CD4-positive, alpha-beta T cell treated with Interleukin-21 for 1 hour (primary cell): ENCODE measurements at regions not wholly inside any gene's neighbourhood (a gene's known extent, or its start where the extent isn't known, plus 50 kb on each side); places are given as distances from the start of the nearest gene placed in this dataset.

Experiments used
- DNase-seq: peaks from one replicate; pipeline ENCODE4 v3.0.0-alpha.2; 2020

DNA sequence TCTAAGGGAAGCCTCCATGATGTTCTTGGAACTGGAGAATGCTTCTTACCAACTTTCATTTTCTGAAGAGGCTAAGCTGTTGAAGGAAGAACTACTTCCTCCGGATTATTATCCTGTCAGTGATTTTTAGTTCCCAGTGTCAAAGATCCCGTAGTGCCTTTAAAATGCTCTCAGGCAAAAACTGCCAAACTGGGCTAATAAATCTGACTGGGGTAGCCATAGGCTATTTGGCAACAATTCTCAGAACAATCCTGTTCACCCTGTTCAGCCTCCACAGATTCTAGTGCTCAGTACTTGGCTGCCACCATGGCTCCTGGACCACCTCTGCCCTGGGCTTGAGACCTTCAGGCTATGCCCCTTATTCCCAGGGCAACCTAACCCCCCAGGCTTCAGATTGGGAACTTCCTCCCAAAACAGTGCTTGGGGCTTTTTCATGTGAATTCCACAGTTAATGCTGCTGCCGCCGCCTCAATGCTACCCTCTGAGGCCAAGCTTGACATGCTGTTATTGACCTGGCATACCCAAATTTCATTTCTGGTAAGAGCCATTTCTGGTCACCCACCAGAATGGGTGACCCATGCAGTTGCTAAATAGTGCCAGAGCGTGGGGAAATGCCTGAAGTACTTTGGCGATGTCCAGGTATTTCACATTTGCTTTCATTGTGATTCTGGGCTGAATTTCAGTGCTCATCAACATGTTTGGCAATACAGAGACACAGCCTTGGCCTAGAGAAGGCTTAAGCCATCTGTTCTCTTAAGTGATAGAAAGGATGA is 110.0 kb upstream of the ARHGAP5 start:
- no peak for DNase-seq

DNA sequence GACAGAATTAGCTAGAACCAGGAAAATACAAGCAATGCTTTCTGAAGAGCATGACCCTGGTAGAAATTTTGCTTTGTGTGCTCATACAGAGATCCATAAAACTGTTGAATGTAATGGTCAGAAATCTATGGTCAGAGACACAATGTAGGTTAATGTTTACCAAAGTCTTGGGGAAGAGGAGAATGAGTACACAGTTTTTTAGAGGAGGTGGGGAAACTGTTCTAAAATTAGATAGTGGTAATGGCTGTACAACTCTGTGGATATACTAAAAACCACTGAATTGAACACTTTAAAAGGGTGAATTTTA is 109.5 kb upstream of the ARHGAP5 start:
- DNase-seq, result no peak

DNA sequence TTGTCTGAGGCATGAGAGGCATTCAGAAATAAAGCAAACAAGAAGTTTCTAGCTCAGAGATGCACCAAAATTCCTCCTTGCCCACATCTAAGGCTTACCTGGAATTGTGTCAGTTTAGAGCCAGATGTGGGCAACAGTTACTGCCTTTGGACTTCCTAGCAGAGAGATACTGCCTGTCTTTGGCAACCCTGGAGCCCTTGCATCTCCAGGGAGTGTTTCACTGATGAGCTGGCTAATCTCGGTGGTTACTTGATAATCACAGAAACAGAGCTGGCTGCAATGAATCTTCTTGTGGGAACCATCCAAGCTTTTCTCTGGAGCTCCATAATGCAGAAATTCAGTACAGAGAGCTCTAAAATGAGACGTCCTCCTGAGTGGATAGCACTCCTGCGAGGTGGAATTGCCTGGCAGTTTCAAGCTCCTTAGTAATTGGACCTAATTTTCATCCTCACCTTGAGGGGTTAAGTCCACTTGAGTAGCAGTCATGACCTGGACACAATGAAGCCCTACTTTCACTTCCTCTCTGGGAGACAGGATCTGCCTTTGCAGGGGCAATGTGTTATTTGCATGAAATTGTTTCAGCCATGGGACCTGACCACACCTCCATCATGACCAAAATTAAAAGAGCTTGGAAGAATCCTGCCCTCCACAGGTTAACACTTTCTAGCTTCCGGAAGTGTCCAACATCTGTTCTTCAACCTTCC is 108.8 kb upstream of the ARHGAP5 start:
- no peak for DNase-seq

GRCh38 chr14:31968956-31969698 is 108.0 kb upstream of the ARHGAP5 start:
- no peak for DNase-seq

DNA sequence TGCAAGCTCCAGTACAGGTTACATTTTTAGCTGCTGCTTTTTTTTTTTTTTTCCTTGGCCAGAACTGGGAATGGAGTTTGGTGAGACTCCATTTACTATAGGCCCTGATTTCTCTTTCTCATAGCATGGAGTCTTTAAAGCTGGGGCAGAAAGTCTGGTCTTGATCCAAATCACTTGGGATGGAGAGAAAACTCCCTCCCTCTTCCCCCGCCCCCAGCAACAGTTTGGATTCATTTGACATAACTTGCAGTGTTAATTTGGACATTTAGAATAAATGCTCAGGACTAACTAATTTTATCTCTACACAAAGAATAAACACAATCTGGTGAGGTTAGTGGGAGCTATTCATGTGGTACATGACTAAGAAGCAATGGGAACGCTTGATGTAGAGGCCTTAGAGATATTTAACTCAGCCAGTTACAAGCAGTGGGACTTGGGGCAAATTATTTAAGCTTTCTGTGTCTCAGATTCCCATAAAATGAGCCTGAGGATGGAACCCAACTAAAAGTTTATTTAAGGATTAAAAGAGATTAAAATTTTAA is 107.3 kb upstream of the ARHGAP5 start:
- no peak for DNase-seq

DNA sequence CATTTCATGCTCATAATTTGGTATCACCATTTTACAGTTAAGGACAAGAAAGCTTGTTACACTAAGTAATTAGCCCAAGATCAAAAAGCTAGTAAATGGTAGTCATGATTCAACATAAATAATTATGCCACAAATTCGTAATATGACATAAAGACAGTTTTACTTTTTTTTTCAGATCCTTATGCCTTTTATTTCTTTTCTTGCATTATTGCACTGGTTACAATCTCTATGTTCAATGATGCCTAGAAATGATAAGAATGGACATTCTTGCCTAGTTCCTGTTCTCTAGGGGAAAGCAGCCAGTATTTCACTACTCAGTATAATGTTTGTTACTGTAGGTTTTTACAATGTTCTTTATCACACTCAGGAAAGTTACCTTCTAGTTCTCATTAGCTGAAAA is 106.4 kb upstream of the ARHGAP5 start:
- no peak for DNase-seq

GRCh38 chr14:31971612-31972011 is 105.5 kb upstream of the ARHGAP5 start:
- no peak for DNase-seq

DNA sequence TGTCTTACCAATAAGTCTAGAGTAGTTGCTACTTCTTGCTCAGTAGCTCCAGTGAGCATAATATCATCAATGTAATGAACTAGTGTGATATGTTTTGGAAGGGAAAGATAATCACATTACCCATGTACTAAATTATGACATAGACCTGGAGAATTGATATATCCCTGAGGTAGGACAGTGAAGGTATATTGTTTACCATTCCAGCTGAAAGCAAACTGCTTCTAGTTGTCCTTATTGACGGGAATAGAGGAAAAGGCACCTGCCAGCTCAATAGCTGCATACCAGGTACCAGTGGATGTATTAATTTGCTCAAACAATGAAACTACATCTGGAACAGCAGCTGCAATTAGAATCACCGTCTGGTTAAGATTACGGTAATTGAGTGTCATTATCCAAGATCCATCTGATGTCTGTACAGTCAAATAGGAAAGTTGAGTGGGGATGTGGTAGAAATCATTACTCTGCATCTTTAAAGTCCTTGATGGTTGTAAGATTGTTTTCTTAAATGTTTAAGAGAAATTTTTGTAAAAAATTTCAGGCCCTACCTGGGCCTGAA is 100.0 kb upstream of the ARHGAP5 start:
- DNase-seq, result no peak

DNA sequence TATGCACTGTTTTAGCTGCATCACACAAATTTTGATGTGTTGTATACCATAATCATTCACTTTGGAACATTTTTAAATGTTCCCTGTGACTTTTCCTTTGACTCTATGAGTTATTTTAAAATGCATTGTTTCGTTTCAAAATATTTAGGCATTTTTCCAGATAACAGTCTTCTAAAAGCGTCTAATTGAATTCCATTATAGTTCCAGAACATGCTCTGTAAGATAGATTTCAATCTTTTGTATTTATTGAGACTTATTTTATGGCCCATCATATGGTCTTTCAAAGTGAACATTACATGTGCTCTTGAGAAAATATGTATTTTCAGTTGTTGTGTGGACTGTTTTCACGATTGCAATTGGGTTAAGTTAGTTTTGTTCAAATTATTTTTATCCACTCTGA is 98.7 kb upstream of the ARHGAP5 start:
- DNase-seq, result no peak

- DNase-seq, result no peak
Observed at GRCh38 chr14:31982642-31983041, 94.5 kb upstream of the ARHGAP5 start.

DNA sequence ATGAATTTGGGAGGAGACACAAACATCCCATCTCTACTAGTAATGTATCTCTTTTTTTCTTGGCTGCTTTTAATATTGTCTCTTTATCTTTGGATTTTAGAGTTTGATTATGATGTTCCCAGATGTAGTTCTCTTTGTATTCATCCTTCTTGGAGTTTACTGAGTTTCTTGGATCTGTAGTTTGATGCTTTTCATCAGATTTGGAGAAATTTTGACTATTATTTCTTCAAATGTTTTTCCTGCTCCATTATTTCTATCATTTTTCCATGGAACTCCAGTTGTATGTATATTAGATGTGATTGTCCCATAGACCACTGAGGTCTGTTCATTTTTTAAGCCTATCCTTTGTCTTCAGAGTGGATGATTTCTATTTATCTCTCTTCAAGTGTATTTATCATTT is 90.7 kb upstream of the ARHGAP5 start:
- no peak for DNase-seq

DNA sequence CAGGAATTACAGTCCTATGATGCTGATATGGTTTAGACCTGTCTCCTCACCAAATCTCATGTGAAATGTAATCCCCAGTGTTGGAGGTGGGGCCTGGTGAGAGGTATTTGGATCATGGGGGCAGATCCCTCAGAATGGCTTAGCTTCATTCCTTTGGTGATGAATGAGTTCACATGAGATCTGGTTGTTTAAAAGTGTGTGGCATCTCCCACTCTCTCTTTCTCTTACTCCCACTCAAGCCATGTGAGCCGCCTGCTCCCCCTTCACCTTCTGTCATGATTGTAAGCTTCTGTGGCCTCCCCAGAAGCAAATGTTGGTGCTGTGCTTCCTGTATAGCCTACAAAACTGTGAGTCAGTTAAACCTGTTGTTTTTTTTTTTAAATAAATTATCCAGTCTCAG is 89.4 kb upstream of the ARHGAP5 start:
- DNase-seq, result no peak

- DNase-seq, result no peak
Observed at GRCh38 chr14:31988244-31988643, 88.9 kb upstream of the ARHGAP5 start.

GRCh38 chr14:31990183-31990857 is 86.8 kb upstream of the ARHGAP5 start:
- no peak for DNase-seq

DNA sequence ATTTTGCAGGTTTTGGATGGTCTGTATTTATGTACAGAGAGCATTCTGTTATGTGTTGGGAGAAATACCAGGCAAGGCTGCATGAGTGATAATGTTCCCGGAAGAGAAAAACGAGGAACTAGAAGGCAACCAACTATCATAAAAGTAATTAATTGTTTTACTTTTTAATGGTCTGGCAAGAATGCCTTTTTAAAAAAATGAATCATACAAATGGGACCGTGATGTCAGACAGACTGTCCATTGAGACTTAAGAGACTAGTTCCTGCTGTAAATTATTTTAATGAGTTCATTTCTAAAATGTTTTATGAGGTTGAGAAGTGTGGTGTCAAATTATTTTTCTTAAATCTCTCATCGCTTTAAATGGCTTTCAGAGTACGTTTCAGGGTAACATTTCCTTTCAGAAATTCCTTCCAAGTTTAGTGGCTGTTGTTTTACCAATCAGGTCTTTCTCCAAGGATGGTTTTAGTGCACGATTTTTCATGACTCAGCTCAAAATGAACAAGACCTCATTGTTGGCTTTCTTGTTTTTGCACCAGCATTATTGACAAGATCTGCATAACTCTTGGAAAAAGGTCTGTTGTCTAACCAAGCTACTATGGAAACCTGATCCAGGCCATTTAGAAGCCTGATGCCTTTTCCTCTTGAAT is 86.1 kb upstream of the ARHGAP5 start:
- DNase-seq, result no peak

GRCh38 chr14:31992011-31992447 is 85.1 kb upstream of the ARHGAP5 start:
- no peak for DNase-seq

GRCh38 chr14:31993521-31993951 is 83.6 kb upstream of the ARHGAP5 start:
- no peak for DNase-seq

DNA sequence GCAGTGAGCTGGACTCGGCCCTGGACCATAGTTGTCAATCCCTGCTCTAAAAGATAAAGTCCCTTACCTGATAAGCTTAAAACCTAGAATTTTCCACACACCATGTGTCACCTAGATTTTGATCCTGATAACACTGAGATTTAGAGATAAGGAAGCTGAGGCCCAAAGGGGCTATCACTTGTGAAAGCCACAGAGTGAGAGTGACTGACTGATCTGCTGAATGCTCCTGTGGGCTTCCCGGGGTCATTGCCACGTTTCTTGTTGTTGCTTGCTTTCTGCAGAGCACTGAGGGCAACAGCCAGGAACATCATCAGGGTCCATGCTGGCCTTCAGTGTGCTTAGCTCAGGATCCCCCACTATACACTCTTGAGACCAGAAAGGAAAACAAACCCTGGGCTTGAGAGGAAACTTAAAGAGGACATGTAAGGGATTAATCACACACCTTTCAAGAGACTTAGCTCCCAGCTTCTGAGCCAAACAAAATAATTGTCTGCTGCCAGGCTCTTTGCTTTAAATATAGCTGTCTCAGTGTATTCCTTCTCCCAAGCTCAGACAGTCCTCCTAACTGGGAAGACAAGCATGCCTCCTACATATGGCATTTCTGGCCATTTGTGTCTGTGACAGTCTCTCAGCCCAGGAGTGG is 82.6 kb upstream of the ARHGAP5 start:
- DNase-seq, result no peak

DNA sequence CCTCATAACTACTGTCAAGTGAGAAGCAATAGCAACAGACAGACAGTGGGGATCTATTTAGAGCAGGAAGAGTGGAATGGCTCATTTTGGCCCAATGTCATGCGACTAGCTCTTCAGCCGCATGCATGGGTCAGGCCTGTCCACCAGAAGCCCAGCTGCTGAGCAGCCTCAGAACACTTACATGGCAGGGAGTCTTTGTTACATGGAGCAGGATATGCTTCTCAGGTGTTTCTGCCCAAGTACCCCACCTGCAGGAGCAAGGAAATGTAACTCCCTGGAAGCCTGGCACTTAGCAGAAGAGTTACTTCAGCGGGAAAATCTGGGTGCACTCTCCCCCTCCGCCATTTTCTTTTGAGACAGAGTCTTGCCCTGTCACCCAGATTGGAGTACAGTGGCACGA is 73.5 kb upstream of the ARHGAP5 start:
- DNase-seq, result no peak

GRCh38 chr14:32004300-32004699 is 72.8 kb upstream of the ARHGAP5 start:
- no peak for DNase-seq

DNA sequence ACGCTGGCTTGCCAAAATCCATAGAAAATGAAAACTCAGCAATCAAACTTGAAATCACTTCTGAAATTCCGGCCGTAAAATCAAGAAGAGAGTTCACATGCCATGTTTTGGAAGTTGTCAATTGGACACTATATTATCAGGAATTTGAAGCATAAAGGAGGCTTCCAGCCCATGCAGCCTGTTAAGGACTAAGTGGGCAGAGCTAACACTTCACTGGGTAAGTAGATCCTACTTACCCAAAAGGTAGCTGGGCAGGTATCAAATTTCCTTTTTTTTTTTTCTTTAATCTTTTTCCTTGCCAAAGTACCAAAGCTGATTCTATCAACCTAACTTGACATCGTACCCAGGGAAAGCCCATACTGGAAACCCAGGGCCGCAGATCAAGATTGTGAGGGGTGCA is 71.5 kb upstream of the ARHGAP5 start:
- no peak for DNase-seq
